Chondrocyte (in vitro differentiated cells): ENCODE measurements at regions not wholly inside any gene's neighbourhood (a gene's known extent, or its start where the extent isn't known, plus 50 kb on each side); places are given as distances from the start of the nearest gene placed in this dataset.

Source experiments
- DNase-seq: peaks from one replicate; pipeline ENCODE4 v3.0.0; 2021; ENCODE audit warnings: mixed read lengths, low spot score
- H3K27ac Mint-ChIP-seq: one replicate; pipeline ENCODE4 v1.8.0; 2021; ENCODE audit warnings: mild to moderate bottlenecking, moderate library complexity, mixed read lengths; ENCODE audit not compliant: unreplicated experiment
- H3K27me3 Mint-ChIP-seq: 2 replicates; pipeline ENCODE4 v1.8.0; 2021; ENCODE audit warnings: low read depth, mixed read lengths
- H3K36me3 Mint-ChIP-seq: 2 replicates; pipeline ENCODE4 v1.8.0; 2021; ENCODE audit warnings: low read depth, mixed read lengths
- H3K4me1 Mint-ChIP-seq: 2 replicates; pipeline ENCODE4 v1.8.0; 2021; ENCODE audit warnings: low read depth, mild to moderate bottlenecking, mixed read lengths
- H3K4me3 Mint-ChIP-seq: one replicate; pipeline ENCODE4 v1.8.0; 2021; ENCODE audit warnings: mild to moderate bottlenecking, moderate library complexity, mixed read lengths; ENCODE audit not compliant: unreplicated experiment
- H3K9me3 Mint-ChIP-seq: 2 replicates; pipeline ENCODE4 v1.8.0; 2021; ENCODE audit warnings: low read depth, mixed read lengths
- CTCF ChIP-seq: fragments of 200-600 bp; sonication (generic); IDR thresholded peaks from 2 replicates; pipeline ENCODE4 v1.5.0; 2021; ENCODE audit warnings: antibody characterized with exemption, mild to moderate bottlenecking, moderate library complexity

GRCh38 chr14:98959958-98960616, 311.9 kb downstream of the BCL11B start:
- H3K4me1 Mint-ChIP-seq, result peaks cover 3% of the 10 kb centered on the region

GRCh38 chr14:98960617-98961013, 311.4 kb downstream of the BCL11B start:
- DNase-seq, result no peak
- peaks cover 2% of the 10 kb centered on the region for H3K36me3 Mint-ChIP-seq
- peaks cover 45% of the 10 kb centered on the region for H3K27me3 Mint-ChIP-seq
- no peak for TF ChIP-seq CTCF
- H3K9me3 Mint-ChIP-seq, result no peaks in the 10 kb centered on the region
- peaks cover 3% of the 10 kb centered on the region for H3K4me1 Mint-ChIP-seq
- no peak overlapping the region for H3K4me3 Mint-ChIP-seq
- no peak overlapping the region for H3K27ac Mint-ChIP-seq

More at GRCh38 chr14:98959958-98960616, 311.9 kb downstream of the BCL11B start:
- peaks cover 39% of the 10 kb centered on the region for H3K27me3 Mint-ChIP-seq
- H3K9me3 Mint-ChIP-seq, result no peaks in the 10 kb centered on the region
- DNase-seq, result no peak
- TF ChIP-seq CTCF, result no peak
- no peak overlapping the region for H3K27ac Mint-ChIP-seq
- H3K4me3 Mint-ChIP-seq, result no peak overlapping the region
- peaks cover 2% of the 10 kb centered on the region for H3K36me3 Mint-ChIP-seq

- H3K36me3 Mint-ChIP-seq, result no peaks in the 10 kb centered on the region
- peaks cover 41% of the 10 kb centered on the region for H3K27me3 Mint-ChIP-seq
- no peak for TF ChIP-seq CTCF
- no peaks in the 10 kb centered on the region for H3K9me3 Mint-ChIP-seq
- no peak overlapping the region for H3K4me3 Mint-ChIP-seq
- DNase-seq, result no peak
- H3K27ac Mint-ChIP-seq, result no peak overlapping the region
- H3K4me1 Mint-ChIP-seq, result peaks cover 3% of the 10 kb centered on the region
Measured at GRCh38 chr14:98961191-98961590, 310.8 kb downstream of the BCL11B start.

- Mint-ChIP-seq H3K27me3 (peaks cover 43% of the 10 kb centered on the region), H3K27ac (no peak overlapping the region), H3K36me3 (no peaks in the 10 kb centered on the region), H3K4me3 (no peak overlapping the region), H3K4me1 (peaks cover 3% of the 10 kb centered on the region), H3K9me3 (no peaks in the 10 kb centered on the region)
- TF ChIP-seq CTCF, result no peak
- DNase-seq, result no peak
Measured at GRCh38 chr14:98962118-98962517, 309.9 kb downstream of the BCL11B start.

GRCh38 chr14:98963610-98964009, 308.4 kb downstream of the BCL11B start:
- H3K36me3 Mint-ChIP-seq, result no peaks in the 10 kb centered on the region
- no peak overlapping the region for H3K27ac Mint-ChIP-seq
- H3K27me3 Mint-ChIP-seq, result peaks cover 44% of the 10 kb centered on the region
- no peak for TF ChIP-seq CTCF
- H3K4me1 Mint-ChIP-seq, result no peaks in the 10 kb centered on the region
- no peak overlapping the region for H3K4me3 Mint-ChIP-seq
- peaks cover 3% of the 10 kb centered on the region for H3K9me3 Mint-ChIP-seq
- DNase-seq, result no peak
